ENCODE measurements at regions not wholly inside any gene's neighbourhood (a gene's known extent, or its start where the extent isn't known, plus 50 kb on each side); places are given as distances from the start of the nearest gene placed in this dataset.
"Not testable (repeated sequence)": the region's sequence is repeated elsewhere in the genome, so short reads cannot be mapped to it uniquely, and the experiment has no call there.

DNA sequence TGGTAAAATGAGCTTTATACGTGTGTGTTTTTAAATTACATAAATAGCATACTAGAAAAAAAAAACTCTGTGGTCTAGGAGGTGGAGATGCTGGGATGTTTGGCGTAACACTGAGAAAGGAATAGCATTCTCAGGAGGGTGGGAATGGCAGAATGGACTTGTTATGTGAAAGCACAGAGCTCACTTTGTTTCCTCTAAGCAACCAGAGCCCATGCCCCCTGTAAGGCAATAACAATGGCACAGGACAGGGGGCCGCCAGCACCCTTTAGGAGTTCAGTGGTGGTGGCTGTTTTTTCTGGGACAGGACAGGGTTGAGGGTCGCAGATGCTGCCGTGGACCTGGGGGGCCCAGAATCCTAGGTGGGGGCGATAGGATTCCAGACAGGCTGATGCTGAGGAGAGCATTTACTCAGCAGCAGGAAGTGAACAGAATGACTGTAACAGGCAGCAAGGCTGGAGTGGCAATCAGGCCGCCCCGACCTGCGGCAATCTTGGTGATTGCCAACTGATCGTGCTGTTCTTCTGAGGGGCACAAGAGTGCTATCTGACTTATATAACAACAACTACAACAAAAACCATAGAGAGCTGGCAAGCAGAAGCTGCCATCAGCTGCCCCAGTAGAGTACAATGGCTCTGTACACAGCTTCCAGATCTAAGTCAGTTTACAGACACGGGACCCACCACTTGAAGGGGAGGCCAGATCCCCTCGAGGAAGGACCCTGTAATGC, 160.4 kb downstream of the UACA start:
- DNase-seq, result no peak

GRCh38 chr15:70602281-70602680, 161.1 kb downstream of the UACA start:
- DNase-seq, result no peak

- no peak for DNase-seq
Observed at GRCh38 chr15:70597945-70598344, 165.4 kb downstream of the UACA start.

DNA sequence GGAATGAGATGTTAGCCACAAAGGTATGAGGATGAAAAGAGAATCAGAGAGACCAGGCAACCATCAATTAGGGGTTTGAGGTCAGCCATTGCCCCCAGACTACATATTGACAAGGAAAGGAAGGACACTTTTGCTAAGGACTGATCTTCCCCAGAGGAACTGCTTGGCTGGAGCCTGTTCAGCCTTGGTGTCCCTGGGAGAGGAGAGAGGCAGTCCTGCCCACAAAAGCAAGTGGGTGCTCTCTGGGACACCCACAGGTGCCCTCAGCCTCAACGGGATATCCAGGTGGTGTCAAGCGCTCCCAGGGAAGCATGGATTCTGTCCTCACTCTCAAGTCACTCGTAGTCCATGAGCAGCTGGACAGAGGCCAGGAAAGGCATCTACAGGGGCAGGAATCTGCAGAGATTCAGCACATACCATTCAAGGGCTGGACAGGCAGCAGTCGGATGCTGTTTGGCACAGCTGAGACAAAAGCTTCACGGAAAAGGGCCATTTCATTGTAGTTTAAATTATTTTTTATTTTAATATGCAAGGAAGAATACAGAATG, 166.2 kb downstream of the UACA start:
- DNase-seq, result peak; percentile 56

- peak; percentile 85 for DNase-seq
Observed at GRCh38 chr15:70596354-70597055, 166.9 kb downstream of the UACA start.

DNA sequence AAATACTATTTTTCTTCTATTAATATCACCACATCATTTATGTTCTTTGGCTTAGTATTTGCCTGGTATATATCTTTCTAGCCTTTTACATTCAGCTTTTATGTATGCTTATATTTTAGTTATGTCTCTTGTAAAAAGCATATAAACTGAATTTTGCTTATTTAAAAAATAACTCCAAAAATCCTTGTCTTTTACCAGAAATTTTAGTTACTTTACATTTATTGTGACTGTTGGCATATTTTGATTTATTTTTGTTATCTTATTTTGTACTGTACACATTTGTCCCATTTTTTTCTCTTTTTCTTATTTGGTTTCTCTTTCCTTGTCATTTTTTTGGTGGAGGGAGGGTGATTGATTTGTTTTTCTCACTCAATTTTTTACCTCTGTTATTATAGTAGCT, 169.6 kb downstream of the UACA start:
- no peak for DNase-seq

GRCh38 chr15:70589728-70590127, 173.6 kb downstream of the UACA start:
- no peak for DNase-seq

- peak; percentile 86 for DNase-seq
Observed at GRCh38 chr15:70589221-70589620, 174.1 kb downstream of the UACA start.

GRCh38 chr15:70588613-70589012, 174.7 kb downstream of the UACA start:
- no peak for DNase-seq

DNA sequence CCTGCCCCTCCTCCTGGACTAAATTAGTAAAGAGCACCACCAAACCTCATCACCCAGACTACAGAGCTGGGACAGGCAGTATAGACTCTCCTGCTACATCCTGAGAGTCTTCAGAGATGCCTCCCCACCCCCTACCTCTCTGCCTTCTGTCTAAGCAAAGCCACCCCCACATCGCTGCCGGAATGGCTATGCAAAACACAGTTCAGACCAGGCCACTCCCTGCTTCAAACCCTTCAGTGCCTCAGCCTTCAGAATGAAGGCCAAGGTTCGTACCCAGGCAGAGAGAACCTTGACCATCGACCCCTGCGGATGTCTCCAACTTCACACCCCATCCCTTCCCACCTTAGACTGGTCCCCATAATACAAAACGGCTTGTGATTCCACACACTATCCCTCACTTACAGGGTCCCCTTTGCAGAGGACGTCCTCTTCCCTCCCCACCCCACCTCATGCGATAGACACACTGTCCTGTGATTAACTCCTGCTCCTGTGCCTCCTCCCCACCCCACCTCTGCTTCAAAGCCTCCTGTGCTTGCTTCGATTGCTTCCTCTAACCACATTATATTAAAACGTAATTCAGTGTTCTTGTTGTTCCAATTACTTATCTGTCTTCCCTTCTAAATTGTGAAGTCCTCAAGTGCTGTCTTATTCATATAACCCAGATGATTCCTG, 175.3 kb downstream of the UACA start:
- DNase-seq, result no peak

GRCh38 chr15:70587012-70587634, 176.2 kb downstream of the UACA start:
- DNase-seq, result not testable (repeated sequence)

GRCh38 chr15:70586241-70586640, 177.1 kb downstream of the UACA start:
- DNase-seq, result no peak

DNA sequence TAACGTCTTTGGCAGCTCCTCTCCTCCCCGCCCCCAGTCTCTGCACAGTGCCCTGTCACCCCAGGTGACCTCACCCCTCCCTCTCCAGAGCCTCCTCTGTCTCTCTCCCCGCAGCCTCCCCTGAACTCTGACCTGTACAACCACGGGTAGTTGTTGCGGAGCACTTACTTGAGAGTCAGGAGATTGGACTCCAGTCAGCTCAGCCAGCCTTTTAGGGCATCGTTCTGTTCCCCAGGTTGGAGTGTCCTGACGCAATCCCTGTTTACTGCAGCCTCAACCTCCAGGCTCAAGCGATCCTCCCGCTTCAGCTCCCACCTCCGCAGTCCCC, 177.7 kb downstream of the UACA start:
- DNase-seq, result no peak

DNA sequence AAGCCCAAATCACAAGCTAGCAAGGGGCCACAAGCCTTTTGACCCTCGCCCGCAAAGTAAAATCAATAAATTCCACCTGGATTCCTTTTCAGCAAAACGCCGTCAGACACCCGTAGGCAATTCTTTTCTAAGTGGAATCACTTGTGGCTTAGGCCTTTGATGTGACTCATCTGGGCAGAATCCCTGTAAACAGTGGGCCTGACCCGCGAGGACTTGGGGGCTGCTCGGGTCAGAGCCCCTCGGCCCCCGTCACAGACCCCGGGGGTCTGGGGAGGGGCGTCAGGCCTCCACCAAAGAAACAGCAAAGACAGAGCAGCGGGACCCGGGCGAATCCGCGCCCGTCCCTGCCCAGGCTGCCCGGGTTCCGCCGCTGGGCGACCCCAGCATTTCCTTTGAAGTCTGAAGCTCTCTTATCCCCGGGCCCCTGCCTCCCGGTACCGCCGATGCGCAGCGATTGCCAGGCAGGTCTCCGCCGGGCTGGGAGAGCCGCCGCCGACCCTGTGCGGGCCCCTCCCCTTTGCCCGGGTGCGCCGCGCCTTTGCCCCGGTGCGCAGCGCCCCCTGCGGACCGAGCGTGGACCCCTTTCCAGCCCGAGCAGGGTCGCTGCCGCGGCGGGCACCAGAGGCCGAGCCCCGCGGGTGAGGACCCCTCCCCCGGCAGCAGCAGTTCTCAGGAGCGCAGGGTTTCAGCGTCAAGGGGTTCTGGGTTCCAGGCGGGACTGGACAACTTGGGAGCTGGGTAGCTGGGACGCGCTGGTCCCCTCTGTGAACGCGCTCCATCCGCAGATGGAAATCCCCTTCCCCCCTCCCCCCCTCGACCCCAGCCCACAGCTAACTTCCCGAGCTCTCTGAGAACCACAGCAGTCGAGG, 178.3 kb downstream of the UACA start:
- no peak for DNase-seq

GRCh38 chr15:70584441-70584837, 178.9 kb downstream of the UACA start:
- DNase-seq, result no peak

DNA sequence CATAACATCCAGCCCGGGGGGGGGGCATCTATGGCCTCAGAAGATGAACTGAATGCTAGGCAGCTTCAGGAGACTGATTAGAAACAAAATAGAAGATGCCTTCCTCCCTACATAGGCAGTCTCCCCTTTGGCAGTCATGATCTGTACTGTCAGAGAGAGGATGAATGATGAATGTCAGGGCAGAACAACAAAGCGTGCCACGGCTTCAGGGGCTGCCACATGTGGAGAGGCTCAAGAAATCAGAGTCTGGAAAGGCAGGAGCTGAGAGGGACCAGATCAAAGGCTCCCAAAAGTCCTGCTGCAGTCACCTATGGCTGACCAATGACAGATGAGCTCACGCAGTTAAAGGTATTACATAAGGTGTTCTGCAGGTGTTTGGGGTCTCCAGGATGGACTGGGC, 180.4 kb downstream of the UACA start:
- DNase-seq, result no peak

GRCh38 chr15:70582143-70582945, 181.0 kb downstream of the UACA start:
- DNase-seq, result no peak

DNA sequence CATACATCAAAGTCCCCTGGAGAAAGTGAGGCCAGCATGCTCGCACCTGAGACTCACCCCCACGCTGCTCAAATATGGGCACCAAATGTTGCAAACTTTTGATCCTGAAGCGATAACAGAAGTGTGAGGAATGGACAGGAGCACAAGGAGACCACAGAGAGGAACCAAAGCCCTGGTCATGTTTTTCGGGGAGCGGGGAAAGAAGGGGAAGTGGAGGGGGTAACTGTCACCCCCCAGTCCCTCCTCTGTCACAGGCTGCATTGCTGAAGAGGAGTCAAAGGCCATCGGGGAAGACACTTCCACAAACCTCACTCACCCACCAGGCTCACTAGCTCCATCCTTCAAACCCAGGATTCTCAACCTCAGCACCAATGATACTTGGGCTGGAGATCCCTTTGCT, 182.4 kb downstream of the UACA start:
- DNase-seq, result no peak

- DNase-seq, result no peak
Observed at GRCh38 chr15:70580286-70580685, 183.1 kb downstream of the UACA start.

- DNase-seq, result no peak
Observed at GRCh38 chr15:70579766-70580165, 183.6 kb downstream of the UACA start.

- DNase-seq, result no peak
Observed at GRCh38 chr15:70578196-70578595, 185.2 kb downstream of the UACA start.

DNA sequence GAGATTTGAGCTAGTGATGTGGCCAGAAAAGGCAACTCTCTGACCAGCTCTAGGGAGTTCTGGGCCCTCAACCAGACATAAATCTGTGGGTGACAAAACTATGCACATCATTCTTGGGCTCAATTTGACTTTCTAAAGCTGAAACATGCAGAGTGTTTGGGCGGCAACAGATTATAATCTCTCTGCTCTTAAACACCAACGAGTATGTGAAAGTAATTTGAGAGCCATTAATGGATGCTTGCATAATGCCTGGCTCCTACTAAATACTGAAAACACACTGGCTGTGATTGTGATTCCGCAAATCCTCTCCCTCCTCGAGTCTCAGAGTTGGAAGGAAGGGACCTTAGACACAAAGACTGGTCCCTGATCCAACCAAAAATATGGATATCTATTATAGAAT, 186.7 kb downstream of the UACA start:
- no peak for DNase-seq
